ENCODE measurements at regions not wholly inside any gene's neighbourhood (a gene's known extent, or its start where the extent isn't known, plus 50 kb on each side); places are given as distances from the start of the nearest gene placed in this dataset.

DNA sequence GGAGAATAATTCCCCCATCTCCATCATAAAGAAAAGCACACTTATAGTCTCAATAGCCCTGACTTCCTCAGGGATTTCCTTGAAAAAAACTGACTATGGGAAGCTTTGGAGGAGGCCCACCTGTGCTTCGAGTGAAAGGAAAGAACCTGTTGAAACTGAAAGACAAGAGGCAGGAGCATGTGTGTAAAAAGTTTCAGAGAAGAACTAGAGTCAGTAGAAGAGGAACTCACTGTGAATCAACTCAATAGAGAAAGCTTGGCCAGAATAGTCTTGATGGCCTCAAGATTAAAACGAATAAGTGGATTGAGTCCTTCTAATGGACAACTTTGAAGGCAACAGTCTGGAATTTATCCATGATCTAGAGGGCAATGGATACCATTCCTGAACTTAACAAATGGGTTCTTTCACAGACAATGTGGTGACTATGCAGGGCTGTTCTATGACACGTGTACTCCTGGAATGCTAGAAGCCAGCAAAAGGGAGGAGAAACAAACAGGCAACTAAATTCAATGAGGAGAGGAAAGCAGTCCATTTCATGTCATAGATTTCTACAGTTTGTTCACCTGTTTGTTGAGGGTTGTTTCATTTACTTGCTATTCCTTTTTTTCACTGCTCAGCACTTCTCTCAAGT lies 442.3 kb downstream of the GRB14 start:
- no peak for DNase-seq (ENCODE audit: low spot score)

DNA sequence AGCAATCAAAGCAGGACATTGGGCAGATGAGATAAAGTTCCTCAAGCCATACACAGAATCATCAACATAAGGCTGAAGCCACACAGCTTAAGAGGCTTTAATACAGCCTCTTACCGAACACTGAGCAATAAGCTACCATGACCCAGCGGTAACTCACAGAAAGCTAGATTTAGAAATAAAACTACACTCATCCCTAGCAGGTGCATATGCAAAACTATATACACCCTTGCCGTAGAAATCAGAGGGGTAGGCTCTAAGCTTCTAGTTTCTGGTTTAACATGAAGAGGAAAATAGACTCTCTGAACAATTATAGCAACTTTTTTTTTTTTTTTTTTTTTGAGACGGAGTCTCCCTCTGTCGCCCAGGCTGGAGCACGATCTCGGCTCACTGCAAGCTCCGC lies 428.8 kb upstream of the FIGN start:
- no peak for DNase-seq (ENCODE audit: low spot score)

DNA sequence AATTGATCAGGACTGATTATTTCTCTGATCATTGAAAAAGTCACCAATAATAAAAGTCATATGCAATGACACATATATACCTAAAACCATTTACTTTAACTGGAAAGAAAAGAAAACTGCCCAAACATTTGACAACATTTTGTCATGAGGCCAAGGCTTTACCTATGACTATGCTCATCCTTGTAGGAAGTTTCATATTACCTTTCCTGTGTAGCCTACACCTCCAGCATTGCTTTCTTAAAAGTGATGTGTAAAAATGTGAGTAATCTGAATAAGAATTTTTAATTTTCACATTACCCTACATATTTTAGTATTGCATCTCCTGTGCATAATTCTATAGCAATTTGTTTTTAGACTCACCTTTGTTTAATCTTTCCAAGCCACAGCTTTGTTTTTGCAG lies 419.8 kb upstream of the FIGN start:
- no peak for DNase-seq (ENCODE audit: low spot score)

DNA sequence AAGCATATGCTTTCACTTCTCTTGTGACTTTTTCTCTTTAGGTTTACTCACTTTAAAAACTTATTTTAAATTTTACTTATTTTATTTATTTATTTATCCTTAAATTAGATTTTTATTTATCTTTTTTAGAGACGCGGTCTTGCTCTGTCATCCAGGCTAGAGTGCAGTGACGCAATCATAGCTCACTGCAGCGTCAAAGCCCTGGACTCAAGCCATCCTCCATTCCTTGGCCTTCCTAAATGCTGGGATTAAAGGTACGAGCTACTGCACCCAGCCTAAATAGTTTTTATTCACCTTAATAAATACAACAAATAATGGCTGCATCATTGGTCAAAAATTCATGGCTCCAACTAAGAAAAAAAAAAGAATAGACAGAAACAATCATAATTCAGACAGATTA lies 415.7 kb upstream of the FIGN start:
- DNase-seq (ENCODE audit: low spot score) = no peak

DNA sequence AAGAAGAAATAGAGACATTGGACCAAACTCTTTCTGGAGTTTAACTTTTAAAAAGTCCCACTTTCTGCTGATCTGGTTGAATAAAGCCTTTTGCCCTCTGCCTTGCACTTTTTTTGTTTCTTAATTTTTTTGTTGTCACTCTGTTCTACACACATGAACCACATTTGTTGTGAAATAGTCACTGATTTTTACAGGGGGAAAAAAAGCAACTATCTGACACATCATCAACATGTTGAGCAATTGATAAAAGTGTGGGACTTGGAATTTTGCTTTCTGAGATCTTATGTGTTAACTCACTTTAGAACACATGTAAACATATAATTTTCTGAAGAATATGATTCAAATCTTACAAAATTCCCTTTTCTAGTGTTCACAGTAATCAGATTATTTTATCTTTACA lies 414.8 kb upstream of the FIGN start:
- no peak for DNase-seq (ENCODE audit: low spot score)

DNA sequence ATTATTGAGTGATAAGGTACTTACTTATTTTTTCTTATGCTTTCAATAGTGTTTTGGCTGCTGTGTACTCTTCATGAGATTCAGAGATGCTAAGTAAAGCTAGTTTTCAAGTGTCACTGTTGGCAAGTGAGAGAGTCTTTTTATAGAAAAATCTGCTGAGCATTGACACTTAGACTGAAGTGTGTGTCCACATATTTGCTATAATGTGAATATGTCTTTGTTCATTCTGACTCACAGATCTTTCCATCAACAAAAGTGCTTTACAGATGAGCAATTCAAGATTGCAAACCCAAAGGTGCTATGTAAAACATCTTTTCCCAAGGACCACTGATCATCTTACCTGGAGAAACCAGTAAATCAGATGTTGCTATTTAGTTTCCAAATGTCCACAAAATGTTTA lies 410.6 kb upstream of the FIGN start:
- no peak for DNase-seq (ENCODE audit: low spot score)

DNA sequence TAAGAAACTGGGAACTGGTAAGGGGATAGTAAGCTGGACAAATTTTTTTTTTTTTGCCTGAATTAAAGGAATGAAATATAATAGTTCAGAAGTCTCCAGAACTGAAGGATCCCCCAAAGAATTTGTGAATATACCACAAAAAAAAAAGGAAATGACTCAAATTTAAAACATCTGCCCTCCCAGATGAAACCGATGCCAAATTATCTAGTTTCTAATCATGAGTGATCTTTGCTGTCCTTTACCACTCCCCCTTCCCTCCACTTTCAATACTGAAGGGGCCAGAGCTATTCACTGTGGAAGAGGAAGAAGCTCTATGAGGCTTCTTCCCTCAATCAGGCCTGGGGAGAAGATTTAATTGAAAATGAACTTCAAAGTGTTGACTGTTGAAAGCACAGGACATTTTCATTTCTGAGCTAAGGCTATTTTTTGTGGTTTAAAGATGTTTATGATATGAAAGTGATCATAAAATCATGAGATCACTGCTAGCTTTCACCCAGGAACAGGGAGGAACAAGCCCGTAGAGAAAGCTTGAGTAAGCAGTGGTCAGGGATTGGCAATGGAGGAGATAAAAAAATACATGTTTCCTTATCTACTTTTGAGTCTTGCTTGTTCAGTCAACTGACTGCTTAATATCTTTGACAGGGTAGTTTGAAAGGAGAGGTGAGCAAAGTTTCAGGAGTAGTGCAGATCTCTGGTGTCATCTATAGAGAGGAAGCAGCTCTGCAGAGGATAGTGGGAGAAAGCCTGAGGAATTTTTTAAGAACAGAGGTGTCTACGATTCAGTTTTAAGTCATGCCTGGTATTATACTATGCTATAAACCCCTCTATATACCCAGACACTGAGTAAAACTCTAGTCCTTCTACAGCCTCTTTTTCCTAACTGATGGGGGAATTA lies 409.5 kb upstream of the FIGN start:
- no peak for DNase-seq (ENCODE audit: low spot score)

DNA sequence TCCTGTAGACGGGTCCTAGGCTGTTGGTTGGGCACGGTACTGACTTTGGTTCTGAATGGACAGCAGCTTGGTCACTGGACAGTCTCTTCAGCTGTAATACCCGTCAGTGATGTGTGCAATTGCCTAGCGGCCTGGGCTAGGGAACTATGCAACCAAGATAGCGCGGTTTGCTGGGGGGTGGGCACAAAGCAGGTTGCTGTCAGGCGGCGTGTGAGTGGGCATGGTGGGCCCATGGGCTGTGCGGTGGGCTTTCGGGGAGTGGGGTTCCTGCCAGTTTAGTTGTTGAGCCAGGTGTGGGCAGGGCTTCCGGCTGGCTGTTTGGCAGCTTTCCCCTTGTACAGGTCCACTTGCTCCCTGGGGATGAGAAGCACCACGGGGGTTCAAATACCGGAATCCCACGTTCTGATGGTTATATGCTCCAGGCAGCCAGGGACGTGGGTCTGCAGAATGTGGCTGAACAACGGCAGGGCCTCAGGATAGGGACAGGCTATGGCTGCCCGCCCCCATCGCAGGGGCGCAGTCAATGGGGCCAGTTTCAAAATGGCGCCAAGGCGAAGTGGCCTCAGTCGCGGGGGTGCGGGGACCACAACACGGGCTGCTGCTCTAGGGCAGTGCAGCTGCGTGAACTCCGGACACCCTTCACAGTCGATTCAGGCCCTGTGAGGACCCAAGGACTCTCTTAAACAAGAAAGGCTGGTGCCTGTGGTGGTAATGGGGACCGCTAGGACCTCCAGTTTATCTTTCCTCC lies 407.5 kb upstream of the FIGN start:
- no peak for DNase-seq (ENCODE audit: low spot score)

DNA sequence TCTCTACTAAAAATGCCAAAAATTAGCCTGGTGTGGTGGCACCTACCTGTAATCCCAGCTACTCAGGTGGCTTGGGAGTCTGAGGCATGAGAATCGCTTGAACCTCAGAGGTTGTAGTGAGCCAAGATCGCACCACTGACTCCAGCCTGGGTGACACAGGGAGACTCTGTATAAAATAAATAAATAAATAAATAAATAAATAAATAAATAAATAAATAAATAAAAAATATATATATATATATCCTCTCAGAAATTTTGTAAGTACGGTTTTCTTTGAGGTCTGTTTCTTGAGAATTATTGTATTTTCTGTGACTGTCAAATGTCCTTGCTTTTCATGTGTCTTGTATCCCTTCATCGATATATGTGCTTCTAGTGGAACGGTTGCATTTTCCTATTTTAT lies 406.9 kb upstream of the FIGN start:
- no peak for DNase-seq (ENCODE audit: low spot score)

DNA sequence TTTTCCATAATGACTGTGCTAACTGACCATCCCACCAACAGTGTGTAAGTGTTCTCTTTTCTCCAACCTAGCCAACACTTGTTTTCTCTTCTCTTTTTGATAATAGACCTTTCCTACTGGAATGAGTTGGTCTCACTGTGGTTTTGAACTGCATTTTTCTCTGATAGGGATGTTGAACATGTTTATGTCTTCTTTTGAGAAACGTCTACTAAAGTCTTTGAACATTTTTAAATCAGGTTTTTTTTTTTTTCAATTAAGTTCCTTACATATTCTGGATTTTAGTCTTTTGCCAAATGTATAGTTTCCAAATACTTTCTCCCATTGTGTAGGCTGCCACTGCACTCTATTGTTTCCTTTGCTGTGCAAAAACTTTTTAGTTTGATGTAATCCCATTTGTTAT lies 405.5 kb upstream of the FIGN start:
- DNase-seq (ENCODE audit: low spot score) = no peak

DNA sequence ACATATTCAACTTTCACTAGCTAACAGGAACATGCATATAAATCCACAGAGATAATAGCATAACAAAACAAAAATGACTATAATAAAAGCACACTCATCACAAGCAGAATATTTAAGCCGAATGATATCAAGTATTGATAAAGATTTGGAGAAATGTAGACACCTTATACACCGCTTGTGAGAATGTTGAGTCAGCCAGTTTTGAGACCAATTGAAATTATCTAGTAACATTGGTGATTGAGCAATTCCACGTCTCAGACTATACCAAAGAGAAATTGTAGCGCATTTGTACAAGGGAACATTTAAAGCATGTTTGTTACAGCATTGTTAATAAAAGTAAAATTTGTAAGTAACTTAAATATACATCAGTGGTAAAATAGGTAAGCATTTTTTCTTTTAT lies 402.9 kb upstream of the FIGN start:
- DNase-seq (ENCODE audit: low spot score) = no peak

DNA sequence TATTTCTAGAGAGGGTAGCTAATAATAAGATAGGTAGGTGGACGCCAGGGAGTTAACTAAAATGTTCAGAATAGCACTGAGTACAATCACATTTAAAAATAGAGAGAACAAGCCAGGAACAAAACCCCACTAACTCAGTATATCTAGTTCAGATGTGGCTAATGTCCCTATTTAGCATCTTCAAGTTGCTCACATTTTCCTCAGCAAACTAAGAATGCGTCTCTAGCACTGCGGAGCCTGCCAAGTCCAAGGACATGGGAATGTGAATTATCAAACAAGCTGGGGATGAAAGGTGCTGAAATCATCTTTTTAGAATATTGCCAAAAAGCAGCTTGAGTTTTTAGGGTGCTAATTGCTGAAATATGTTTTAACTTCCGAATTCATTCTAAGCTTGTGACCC lies 398.5 kb upstream of the FIGN start:
- no peak for DNase-seq (ENCODE audit: low spot score)

DNA sequence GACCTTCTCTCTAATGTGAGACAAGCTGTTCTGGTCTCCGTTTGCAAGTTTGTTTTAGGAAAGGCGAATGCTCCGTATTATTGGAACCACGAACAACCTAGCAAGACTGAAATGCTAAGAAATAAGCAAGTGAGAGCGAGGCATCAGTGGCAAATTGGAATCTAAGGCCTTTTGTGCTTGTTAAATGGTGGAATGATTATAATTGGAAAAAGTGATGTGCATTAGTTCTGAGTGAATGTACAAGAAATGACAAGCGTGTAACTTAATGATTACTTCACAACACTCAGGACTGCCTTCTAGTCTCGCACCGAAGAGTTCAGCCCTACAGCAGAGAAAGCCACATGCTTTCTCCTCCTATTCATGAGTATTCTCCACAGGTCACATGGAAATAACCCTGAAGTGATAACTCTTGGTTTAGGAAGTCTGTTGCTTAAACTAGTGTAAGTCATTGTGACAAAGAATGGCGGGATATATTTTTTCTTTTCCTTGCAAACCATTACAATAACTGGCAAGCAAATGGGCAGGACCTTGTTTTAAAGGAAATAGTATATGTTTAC lies 392.2 kb upstream of the FIGN start:
- DNase-seq (ENCODE audit: low spot score) = no peak

DNA sequence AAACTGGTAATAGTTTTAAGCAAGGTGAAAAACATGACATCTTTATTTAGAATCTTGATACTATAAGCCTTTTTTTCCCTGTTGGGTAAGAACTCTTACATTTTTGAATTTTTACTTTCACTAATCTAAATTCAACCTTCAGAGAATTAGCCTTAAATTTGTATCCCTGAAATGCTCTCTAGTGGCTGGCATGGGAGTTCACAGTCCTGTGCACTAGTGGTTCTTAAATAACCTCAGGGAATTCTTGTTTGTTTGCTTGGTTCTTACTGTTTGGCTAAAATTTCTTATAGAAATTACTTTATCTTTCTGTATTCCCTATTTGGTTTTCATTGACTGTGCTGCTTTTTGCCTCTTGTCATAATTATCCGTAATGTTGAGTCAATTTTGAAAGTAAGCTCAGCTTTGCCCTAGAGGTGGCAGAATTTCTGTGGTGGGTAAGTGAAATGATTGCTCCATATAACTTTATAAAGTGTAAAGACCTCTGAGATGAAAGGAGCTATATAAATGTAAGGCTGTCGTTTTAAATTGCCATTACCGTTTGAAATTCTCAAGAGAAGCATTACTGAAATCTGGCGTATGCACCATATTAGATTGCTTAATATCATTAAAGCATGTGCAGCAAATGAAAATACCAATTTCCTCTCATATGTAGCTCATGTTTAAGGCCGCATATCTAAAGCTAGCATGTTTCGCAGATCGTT lies 391.3 kb upstream of the FIGN start:
- DNase-seq (ENCODE audit: low spot score) = no peak

DNA sequence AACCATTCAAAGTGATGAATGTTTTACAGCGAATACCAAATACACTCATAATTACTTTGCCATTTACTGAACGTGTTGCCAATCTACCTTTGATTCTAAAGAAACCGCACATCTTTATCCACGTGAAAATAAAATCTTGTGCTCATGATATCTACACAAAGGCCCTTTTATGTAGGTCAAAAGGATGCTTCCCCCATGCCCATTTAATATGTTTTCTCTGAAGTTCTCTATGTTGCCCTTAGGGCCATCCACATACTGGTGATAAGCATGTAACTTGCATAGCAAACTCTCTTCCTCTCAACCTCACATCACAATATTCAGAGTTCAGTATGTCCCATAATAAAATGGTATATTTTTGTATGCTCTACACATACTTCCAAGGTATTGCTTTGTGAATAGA lies 380.0 kb upstream of the FIGN start:
- DNase-seq (ENCODE audit: low spot score) = no peak

DNA sequence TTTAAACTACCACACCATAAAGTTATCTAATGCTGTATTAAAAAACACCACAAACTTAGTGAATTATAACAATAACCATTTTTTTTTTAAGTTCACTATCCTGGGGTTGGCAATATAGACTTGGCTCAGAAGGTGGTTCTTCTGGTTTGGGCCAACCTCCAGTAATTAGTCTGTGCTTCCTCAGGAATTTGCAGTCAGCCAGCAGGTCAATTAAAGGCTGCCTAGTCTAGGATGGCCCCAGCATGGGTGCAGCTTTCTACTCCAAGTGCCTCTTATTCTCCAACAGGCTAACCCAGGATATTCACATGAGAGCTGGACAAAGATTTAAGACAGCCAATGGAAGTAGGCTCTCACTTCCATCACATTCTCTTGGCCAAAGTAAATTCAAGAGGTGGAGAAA lies 379.1 kb upstream of the FIGN start:
- DNase-seq (ENCODE audit: low spot score) = no peak

DNA sequence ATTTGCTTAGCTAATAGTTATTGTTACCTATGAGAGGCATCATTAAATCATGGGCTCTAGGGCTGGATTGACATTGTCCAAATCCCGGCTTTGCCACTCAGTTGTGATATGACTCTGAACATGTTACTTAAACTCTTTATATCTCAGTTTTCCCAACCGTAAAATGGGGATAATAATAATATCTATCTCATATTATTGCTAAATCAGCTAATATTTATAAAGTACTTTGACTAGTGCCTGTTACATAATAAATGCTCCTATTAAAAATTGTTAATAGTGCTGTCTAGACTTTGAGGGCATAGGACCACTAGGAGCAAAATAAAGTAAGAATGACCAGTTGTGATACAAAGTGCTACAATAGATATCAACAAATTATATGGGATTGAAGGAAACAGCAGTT lies 376.3 kb upstream of the FIGN start:
- DNase-seq (ENCODE audit: low spot score) = no peak

DNA sequence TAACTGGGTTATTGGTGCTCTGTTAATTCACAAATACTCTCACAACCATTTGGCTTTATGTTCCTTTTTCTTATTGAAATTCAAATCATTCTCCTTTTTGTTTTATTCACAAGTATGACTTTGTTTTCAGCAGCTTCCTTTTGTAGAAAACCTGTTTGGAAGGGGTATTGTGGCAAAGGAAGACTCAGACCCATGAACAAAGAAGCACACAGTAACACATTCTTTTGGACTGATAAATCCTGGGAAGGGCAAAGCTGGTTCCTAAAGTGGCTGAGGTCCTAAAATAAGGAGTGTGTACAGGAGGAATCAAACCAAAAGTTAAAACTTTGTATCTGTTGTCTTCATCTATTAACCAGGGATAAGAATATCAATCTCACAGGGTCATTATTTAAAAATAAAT lies 374.7 kb upstream of the FIGN start:
- no peak for DNase-seq (ENCODE audit: low spot score)

DNA sequence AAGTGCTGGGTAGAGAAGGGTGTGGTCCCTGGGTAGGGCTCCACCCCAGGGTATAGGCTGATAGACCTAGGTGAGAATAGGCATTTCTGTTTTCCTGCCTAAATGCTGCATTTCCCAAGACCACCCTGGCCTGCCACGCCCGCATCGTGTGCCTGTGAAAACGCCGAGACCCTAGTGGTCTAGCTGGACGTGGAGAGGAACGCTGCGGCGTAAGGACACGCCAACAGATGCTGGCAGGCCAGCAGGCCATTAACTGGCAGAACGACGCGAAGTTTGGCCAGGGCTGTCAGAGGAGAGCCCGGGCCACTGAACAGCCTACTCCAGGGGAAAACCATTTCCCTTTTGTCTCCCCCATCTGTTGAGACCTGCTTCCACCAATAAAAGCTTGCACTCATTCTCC lies 373.2 kb upstream of the FIGN start:
- no peak for DNase-seq (ENCODE audit: low spot score)

DNA sequence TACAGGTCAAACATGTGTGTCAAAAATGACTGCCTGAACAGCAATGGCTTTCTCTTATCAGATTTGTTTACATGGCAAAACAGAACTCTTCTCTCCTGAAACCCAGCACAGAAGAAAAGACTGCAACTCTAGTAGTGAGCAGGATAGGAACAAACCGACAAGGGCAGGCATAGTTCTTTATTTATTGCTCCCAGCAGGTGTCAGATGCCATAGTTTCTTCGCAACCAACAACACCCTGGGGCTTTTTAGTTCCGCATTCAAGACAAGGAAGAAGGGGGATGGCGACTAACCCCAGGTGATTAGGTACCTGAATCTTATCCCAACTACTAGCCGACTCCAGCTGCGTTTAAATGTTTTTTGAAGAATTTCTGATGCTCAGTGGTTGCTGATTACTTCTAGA lies 367.5 kb upstream of the FIGN start:
- no peak for DNase-seq (ENCODE audit: low spot score)

DNA sequence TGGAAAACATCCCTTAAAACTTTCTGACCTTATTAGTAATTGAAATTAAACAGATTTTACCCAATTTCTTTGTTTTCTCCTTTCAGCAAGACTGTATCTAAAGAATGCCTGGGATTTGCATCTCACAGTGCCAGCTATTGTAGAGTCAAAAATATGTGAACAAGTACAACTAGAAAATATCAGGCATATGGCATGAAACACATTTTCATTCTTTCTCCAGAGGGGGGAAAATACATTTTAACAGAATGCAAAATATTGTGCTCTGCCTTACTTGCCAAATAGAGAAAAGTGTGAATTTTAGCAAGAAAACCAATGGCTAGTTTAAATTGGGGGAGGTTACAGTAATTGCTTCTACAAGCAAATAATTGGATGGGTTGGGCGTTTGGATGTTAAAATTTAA lies 366.6 kb upstream of the FIGN start:
- DNase-seq (ENCODE audit: low spot score) = no peak

DNA sequence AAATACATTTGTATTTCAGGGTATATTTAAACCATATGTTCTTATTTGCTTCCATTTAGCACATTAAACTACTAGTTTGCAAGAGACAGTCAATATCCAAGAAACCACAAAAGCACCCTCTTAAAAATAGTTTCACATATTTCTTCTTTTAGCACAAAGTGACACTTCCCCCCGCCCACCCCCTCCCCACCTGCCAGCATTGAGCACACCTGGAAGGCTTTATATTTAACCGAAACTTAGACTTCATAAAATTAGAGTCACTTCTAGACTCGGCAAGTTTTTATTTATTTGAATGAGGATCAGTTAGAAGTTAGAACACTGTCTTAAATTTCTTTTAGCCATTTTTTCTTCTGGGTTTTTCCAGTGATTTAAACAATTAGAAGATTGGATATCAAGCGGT lies 355.9 kb upstream of the FIGN start:
- DNase-seq (ENCODE audit: low spot score) = no peak
